NCI-H2196 (cell line): ENCODE measurements at regions not wholly inside any gene's neighbourhood (a gene's known extent, or its start where the extent isn't known, plus 50 kb on each side); places are given as distances from the start of the nearest gene placed in this dataset.
"Not testable (repeated sequence)": the region's sequence is repeated elsewhere in the genome, so short reads cannot be mapped to it uniquely, and the experiment has no call there.

Source experiments
- DNase-seq: peaks from one replicate; lab custom pipeline; 2025; ENCODE audit not compliant: unreplicated experiment; lab: John Stamatoyannopoulos, UW

DNA sequence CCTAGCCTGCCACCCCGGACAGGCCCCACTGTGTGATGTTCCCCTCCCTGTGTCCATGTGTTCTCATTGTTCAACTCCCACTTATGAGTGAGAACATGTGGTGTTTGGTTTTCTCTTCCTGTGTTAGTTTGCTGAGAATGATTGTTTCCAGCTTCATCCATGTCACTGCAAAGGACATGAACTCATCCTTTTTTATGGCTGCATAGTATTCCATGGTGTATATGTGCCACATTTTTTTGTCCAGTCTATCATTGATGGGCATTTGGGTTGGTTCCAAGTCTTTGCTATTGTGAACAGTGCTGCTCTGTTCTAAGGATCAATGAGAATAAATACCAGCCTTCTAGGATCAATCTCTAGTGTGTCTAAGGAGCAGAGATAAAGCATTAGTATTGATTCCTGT lies 543.9 kb upstream of the ZNF804A start:
- not testable (repeated sequence) for DNase-seq

- DNase-seq = no peak
These were observed 540.4 kb upstream of the ZNF804A start for GRCh38 chr2:184057910-184058309.

GRCh38 chr2:184060268-184060667 lies 538.1 kb upstream of the ZNF804A start:
- DNase-seq = not testable (repeated sequence)

DNA sequence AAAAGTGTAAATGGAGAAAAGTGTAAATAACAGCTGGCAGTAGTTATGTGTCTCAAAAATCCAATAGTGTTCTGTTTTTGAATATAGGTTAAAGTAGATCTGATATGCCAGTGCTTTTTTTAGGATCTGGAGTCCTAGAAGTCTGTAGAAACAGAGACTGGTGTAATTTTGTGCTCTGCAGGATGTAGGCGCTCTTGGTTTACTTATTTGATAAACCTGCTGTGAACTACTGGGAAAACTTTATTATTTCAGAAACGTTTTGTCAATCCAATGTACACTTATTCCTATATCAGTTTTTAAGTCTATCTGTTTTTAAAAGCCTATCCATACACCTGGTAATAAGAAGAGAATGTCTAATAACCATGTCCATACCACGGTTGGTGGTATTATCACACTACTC lies 530.8 kb upstream of the ZNF804A start:
- no peak for DNase-seq

DNA sequence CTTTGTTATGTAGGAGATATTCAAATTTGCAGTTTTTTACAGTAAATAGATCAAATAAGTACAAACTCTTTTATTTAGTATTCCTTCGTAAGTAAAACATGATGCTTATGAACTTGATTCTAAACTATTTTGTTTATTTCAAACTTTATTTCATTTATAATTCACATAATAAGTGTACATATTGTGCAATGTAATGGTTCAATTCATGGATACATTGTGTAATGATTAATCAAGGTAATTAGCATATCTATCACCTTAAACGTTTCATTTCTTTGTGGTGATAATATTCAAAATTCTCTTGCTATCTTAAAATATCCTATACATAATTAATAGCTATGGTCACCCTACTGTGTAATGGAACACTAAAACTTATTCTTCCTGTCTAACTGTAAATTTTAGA lies 525.9 kb upstream of the ZNF804A start:
- no peak for DNase-seq

GRCh38 chr2:184078496-184078895 lies 519.8 kb upstream of the ZNF804A start:
- DNase-seq = no peak

DNA sequence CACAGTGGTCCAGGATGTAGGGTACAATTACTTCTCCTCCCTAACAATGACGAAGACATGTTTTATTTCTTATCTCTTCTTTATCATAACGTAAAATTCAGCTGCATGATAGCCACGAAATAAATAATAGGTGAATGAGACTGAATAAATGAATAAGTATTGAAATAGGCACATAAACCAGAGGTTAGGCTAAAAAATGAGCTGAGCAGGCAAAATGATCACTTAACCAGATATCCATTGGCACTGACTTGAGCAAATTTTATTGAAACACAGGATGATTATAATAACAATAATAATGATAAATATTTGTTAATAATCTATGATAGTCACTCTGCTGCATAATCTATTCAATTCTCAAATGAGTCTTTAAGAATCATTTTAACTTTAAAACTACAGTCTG lies 506.9 kb upstream of the ZNF804A start:
- DNase-seq = no peak

GRCh38 chr2:184113696-184114403 lies 484.5 kb upstream of the ZNF804A start:
- DNase-seq = no peak

DNA sequence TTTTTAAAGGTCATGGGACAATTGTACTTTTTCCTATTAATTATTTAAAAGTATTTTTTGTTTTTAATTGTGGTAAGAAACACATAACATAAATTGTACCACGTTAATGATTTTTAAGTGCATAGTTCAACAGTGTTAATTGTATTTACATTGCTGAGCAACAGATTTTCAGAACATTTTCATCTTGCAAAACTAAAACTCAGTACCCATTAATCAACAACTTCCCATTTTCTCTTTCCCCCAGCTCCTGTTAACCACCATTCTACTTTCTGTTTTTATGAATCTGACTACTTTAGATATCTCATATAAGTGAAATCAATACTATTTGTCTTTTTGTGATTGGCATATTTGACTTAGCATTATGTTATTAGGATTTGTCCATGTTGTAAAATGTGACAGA lies 483.9 kb upstream of the ZNF804A start:
- no peak for DNase-seq

- no peak for DNase-seq
These were observed 478.1 kb upstream of the ZNF804A start for GRCh38 chr2:184119989-184120800.

- DNase-seq = no peak
These were observed 472.5 kb upstream of the ZNF804A start for GRCh38 chr2:184125867-184126266.

DNA sequence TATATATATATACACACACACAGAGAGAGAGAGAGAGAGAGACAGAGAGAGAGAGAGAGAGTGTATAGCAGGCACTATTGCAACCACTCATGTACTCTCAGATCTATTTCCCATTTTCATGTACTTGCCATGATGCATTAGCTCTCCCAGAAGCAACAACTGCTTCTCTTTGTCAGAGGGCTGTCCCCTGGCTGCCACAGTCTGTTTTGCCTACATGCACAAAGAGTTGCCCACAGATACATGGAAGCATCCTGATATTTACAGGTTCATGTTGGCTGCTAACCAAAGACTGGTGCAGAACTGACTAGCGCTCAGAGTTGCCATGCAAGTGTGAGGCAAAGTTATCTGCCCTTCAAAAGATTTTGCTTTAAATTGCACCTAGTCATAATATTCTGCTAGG lies 469.3 kb upstream of the ZNF804A start:
- no peak for DNase-seq

GRCh38 chr2:184137955-184138354 lies 460.4 kb upstream of the ZNF804A start:
- DNase-seq = no peak

DNA sequence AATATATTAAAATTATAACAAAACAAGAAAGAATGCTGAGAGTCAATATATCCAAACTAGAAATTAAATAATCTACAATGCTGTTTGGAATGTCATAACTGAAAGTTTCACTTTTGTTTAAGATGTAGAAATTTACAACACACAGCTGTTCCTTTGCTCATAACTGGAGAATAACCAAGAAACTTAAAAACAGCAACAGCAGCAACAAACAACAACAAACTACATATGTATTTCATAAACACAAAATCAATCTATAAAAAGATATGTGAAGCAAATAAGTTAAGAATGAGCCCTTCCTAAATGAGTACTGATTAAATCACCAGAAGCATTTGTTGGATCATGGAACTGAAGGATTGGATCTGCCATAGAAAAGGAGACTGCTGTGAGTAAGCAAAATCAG lies 456.5 kb upstream of the ZNF804A start:
- no peak for DNase-seq

- DNase-seq = no peak
These were observed 443.9 kb upstream of the ZNF804A start for GRCh38 chr2:184154438-184154837.

GRCh38 chr2:184155791-184156190 lies 442.5 kb upstream of the ZNF804A start:
- DNase-seq = no peak

- no peak for DNase-seq
These were observed 441.2 kb upstream of the ZNF804A start for GRCh38 chr2:184157141-184157540.

DNA sequence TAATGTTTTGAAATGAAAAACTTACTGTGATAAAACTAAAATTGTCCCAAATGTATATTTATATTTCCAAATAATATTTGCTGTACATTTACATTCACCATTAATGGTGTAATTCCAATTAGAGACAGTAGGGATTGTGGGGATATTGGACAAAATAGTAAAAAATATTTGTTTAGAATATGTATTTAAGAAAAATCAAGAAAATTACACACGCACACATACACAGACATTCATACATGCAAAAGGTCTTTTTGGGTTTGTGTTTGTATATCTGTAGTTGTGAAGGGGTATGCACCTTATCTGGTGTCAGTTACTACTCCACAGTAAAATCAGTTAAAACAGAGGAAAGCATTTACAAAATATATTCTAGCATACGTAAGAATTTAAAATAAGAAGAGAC lies 435.9 kb upstream of the ZNF804A start:
- no peak for DNase-seq

- DNase-seq = not testable (repeated sequence)
These were observed 429.5 kb upstream of the ZNF804A start for GRCh38 chr2:184168823-184169222.

DNA sequence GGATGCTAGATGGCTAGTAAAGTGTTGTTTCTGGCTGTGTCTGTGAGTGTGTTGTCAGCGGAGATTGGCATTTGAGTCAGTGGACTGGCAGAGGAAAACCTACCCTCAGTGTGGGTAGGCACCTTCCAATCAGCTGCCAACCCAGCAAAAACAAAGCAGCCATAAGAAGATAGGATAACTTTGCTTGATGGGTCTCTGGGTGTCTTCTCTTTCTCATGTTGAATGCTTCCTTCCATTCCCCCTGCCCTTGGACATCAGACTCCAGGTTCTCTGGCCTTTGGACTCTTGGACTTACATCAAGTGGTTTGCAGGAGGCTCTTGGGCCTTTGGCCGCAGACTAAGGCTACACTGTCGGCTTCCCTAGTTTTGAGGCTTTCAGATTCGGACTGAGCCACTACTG lies 429.0 kb upstream of the ZNF804A start:
- no peak for DNase-seq

GRCh38 chr2:184174493-184175104 lies 423.7 kb upstream of the ZNF804A start:
- DNase-seq = no peak

- no peak for DNase-seq
These were observed 420.1 kb upstream of the ZNF804A start for GRCh38 chr2:184178229-184178628.
